ENCODE measurements at regions not wholly inside any gene's neighbourhood (a gene's known extent, or its start where the extent isn't known, plus 50 kb on each side); places are given as distances from the start of the nearest gene placed in this dataset.

DNA sequence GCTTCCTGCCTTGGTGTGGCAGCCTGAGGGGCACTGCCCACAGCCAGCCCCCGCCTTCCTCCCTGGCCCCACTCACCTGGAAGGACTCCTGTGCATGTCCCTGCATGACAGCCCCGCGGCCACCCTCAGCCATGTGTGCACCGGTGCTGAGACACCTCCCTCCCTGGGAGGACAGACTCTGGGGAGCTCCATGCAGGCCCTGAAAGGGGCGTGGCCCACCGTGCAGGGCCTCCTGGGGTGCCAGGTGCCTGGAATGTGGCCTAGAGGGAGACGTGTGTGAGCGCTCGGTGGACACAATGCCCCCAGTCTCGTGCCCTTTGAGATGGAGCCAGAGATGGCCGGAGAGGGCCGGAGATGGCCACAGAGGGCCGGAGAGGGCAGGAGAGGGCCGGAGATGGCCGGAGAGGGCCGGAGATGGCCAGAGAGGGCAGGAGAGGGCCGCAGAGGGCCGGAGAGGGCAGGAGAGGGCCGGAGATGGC, 59.1 kb upstream of the PPP2R2D start:
- TF ChIP-seq EZH2phosphoT487 (IDR thresholded peaks at IDR 0.05; ENCODE audit: borderline replicate concordance, low read length) = no peak
- TF ChIP-seq, protein P1, sequence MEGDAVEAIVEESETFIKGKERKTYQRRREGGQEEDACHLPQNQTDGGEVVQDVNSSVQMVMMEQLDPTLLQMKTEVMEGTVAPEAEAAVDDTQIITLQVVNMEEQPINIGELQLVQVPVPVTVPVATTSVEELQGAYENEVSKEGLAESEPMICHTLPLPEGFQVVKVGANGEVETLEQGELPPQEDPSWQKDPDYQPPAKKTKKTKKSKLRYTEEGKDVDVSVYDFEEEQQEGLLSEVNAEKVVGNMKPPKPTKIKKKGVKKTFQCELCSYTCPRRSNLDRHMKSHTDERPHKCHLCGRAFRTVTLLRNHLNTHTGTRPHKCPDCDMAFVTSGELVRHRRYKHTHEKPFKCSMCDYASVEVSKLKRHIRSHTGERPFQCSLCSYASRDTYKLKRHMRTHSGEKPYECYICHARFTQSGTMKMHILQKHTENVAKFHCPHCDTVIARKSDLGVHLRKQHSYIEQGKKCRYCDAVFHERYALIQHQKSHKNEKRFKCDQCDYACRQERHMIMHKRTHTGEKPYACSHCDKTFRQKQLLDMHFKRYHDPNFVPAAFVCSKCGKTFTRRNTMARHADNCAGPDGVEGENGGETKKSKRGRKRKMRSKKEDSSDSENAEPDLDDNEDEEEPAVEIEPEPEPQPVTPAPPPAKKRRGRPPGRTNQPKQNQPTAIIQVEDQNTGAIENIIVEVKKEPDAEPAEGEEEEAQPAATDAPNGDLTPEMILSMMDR (conservative IDR thresholded peaks at IDR 0.05; ENCODE audit: low read depth, low read length) = no peak
